ENCODE measurements at regions not wholly inside any gene's neighbourhood (a gene's known extent, or its start where the extent isn't known, plus 50 kb on each side); places are given as distances from the start of the nearest gene placed in this dataset.

- H3K27me3 ChIP-seq (ENCODE audit: control insufficient read depth, insufficient read depth, low read length) = no peaks in the 10 kb centered on the region
- FAIRE-seq (no peak), DNase-seq (ENCODE audit: low read depth) (peak; percentile 45)
- peak; percentile 28 for TF ChIP-seq CTCF (IDR thresholded peaks at IDR 0.05; ENCODE audit: insufficient read depth, low read length, severe bottlenecking)
- H3K36me3 ChIP-seq (ENCODE audit: control insufficient read depth, insufficient read depth, low read length) = no peaks in the 10 kb centered on the region
- H3K4me3 ChIP-seq (ENCODE audit: low read depth, low read length) = no peak overlapping the region
These were observed 78.1 kb downstream of the LSM3 start for GRCh38 chr3:14256561-14257342.

GRCh38 chr3:14258906-14259904 is 80.6 kb downstream of the LSM3 start:
- H3K36me3 ChIP-seq (ENCODE audit: control insufficient read depth, insufficient read depth, low read length) = no peaks in the 10 kb centered on the region
- TF ChIP-seq CTCF (IDR thresholded peaks at IDR 0.05; ENCODE audit: insufficient read depth, low read length, severe bottlenecking) = no peak
- FAIRE-seq = no peak
- no peak overlapping the region for H3K4me3 ChIP-seq (ENCODE audit: low read depth, low read length)
- H3K27me3 ChIP-seq (ENCODE audit: control insufficient read depth, insufficient read depth, low read length) = peaks cover 3% of the 10 kb centered on the region
- DNase-seq (ENCODE audit: low read depth) = no peak

- Histone ChIP-seq H3K36me3 (ENCODE audit: control insufficient read depth, insufficient read depth, low read length) (no peaks in the 10 kb centered on the region), H3K27me3 (ENCODE audit: control insufficient read depth, insufficient read depth, low read length) (peaks cover 3% of the 10 kb centered on the region), H3K4me3 (ENCODE audit: low read depth, low read length) (no peak overlapping the region)
- DNase-seq (ENCODE audit: low read depth) (no peak), FAIRE-seq (no peak)
- TF ChIP-seq CTCF (IDR thresholded peaks at IDR 0.05; ENCODE audit: insufficient read depth, low read length, severe bottlenecking) = no peak
These were observed 81.8 kb downstream of the LSM3 start for GRCh38 chr3:14260463-14260862.

GRCh38 chr3:14261229-14261628 is 82.6 kb downstream of the LSM3 start:
- no peak overlapping the region for H3K4me3 ChIP-seq (ENCODE audit: low read depth, low read length)
- H3K36me3 ChIP-seq (ENCODE audit: control insufficient read depth, insufficient read depth, low read length) = no peaks in the 10 kb centered on the region
- TF ChIP-seq CTCF (IDR thresholded peaks at IDR 0.05; ENCODE audit: insufficient read depth, low read length, severe bottlenecking) = peak; percentile 90
- FAIRE-seq (no peak), DNase-seq (ENCODE audit: low read depth) (peak; percentile 71)
- peaks cover 3% of the 10 kb centered on the region for H3K27me3 ChIP-seq (ENCODE audit: control insufficient read depth, insufficient read depth, low read length)

- DNase-seq (ENCODE audit: low read depth) (no peak), FAIRE-seq (no peak)
- no peak for TF ChIP-seq CTCF (IDR thresholded peaks at IDR 0.05; ENCODE audit: insufficient read depth, low read length, severe bottlenecking)
- H3K36me3 ChIP-seq (ENCODE audit: control insufficient read depth, insufficient read depth, low read length) = no peaks in the 10 kb centered on the region
- H3K27me3 ChIP-seq (ENCODE audit: control insufficient read depth, insufficient read depth, low read length) = peaks cover 3% of the 10 kb centered on the region
- no peak overlapping the region for H3K4me3 ChIP-seq (ENCODE audit: low read depth, low read length)
These were observed 83.6 kb downstream of the LSM3 start for GRCh38 chr3:14262212-14262611.
